Stimulated activated CD4-positive, alpha-beta T cell treated with anti-CD3 and anti-CD28 coated beads, Interleukin-1b, Interleukin-23, amount 100 ng/mL, for 24 hours (primary cell): ENCODE measurements at regions not wholly inside any gene's neighbourhood (a gene's known extent, or its start where the extent isn't known, plus 50 kb on each side); places are given as distances from the start of the nearest gene placed in this dataset.

Experiments
- DNase-seq, 4 experiments: peaks; one replicate each; pipeline ENCODE4 v3.0.0-alpha.2; 2020; ENCODE audit warnings: low read depth in 4 of 4, low spot score in 1 of 4

DNA sequence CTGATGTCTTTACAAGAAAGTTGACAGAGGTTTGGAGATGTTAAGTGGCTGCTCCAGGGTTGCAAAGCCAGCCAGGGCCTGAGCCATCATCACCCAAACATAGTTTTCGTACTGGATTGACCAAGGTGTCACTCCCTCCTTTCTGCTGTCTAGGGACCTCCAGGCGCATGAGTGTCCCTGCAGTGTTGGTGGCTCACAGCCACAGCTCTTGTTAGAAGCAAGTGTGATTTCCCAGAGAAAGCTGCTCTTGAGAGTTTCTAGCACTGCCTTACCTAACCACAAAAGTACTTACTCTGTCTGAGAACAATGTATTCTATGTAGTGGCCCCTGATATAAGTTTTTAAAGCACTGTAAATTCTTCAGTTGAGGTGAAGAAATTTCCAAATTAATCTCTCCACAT, 144.1 kb downstream of the SOX2 start:
- no peak for DNase-seq

DNA sequence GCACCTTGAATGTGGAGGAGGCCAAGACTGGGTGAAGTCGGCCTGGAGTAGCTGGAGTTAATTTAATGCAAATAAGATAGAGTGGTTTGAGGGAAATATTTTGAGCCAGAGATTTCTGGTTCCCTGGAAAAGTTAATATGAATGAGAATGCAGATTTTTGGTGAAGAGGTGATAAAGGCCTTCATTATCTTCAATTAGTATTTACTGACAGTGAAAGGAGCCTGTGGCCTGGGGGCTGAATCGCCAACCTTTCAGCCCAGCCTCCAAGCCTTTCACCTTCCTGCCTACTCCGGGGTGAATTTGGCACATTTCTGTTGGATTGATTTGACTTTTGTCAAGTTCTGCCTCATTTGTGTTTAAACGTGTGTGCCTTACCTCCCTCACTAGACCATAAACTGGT, 147.8 kb downstream of the SOX2 start:
- DNase-seq: no peak

DNA sequence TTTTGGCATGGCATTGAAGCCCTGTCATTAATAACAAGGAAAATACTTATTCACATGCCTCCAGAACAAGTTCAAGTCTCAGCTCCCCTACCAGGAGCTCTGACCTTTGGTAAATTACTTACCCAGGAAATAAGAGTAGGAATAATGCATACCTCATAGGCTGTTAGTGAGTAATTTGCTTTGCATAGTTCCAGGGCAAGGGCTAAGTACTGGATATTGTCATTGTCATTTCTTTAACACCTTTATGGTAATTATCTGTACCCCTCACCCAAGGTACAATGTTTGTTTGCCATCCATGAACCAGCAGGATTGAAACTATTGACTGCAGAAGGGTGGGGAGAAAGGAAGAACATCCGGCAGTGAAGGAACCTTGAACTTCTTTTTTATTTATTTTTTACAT, 148.5 kb downstream of the SOX2 start:
- DNase-seq: no peak

- no peak for DNase-seq
Measured at GRCh38 chr3:181862502-181862901, 150.8 kb downstream of the SOX2 start.

DNA sequence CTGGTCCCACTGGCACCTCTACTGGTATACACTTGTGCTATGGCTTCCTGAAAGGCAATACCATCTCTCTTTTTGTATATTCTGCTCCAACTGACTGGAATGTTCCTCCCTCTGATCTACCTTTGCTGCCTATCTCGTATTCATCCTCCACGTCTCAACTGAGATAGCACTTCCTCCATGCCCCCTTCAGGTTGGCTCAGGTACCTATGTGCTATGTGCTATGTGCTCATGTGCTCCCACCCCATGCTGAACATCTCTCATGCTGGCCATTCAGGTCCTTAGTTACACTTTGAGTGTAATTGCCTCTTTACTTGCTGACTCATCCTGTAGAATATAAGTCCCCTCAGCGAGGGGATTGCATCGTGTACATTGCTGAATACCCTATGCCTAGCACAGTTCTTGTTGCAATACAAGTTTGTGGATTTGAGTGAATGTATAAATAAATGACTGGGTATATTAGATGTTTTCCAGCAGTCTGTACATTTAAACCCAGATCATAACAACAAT, 156.9 kb downstream of the SOX2 start:
- no peak for DNase-seq

- no peak for DNase-seq
Measured at GRCh38 chr3:181872887-181873286, 161.2 kb downstream of the SOX2 start.

- no peak for DNase-seq
Measured at GRCh38 chr3:181879926-181880325, 168.2 kb downstream of the SOX2 start.

DNA sequence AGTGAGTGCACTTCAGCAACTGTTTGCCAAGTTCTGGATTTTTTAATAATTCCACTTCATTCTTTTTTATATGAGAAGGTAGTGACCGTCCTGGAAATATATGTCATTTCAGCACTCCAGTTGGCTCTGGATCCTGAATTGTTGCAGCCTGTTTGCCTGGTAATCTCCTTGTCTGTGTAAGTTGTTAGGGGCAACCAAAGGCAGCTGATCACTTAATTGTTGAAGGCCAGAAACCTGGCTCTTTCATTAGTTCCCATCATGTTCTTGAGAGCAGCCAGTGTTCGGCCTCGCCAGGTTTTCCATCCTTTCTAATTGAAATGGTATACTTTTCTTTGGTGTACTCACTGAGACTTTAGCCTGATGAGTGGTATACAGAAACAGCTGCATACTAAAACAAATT, 168.6 kb downstream of the SOX2 start:
- no peak for DNase-seq

DNA sequence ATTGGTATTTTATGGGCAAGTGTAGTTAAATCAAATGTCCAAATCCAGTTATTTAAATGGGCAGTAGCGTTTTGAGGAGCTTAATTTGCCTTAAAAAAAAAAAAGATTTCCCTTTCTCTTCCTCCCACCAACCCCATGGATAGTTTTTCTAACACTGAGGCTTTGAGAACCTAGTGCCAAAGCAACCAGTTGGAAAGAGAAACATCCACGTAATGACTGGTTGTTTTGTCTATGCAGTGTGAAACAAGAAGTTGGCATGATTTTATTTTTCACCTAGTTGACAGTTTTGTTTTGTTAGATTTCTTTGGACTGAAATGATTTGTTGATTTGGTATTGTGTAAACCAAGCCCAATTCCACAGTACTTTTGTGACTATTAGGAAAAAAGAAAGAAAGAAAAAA, 170.0 kb downstream of the SOX2 start:
- DNase-seq: no peak

- no peak for DNase-seq
Measured at GRCh38 chr3:181885868-181886630, 174.3 kb downstream of the SOX2 start.

GRCh38 chr3:181886676-181887075, 175.0 kb downstream of the SOX2 start:
- DNase-seq: no peak

DNA sequence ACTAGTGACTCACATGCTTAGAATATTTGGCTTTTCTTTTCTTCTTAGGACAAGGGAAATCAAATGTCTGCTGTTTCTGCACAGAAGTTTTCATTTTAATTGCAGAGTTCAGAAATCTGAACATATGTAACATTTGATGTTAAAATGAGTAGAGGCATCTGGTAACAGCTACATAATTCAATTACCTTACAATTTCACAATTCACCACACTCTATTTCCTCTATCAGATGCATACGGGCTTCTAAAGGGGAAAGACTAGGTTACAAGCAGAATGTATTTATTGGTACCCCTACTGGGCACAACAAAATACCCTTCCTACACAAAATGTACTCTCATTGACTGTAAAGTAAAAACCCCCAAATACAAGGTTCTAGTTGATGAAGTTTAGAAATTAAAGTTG, 176.0 kb downstream of the SOX2 start:
- no peak for DNase-seq

GRCh38 chr3:181888234-181888633, 176.5 kb downstream of the SOX2 start:
- no peak for DNase-seq

DNA sequence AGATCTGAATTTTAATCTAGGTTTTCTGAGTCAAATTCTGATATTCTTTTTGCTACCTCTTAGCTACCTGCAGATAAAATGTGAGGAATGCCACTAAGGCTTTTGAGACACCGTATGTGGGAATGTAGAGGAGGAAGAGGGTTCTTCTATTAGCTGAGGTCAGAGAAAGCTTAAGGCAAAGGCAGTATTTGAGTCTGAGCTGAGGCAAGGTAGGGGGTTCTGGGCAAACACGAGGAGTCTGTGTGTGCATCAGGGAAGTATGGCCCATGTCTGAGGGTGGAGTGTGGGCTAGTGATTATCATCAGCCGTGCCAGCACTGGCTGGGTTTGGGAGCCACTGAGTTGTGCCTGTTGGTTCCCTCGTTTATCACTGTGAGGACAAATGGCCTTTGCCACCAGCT, 181.1 kb downstream of the SOX2 start:
- DNase-seq: no peak

GRCh38 chr3:181896605-181897004, 184.9 kb downstream of the SOX2 start:
- DNase-seq: no peak

DNA sequence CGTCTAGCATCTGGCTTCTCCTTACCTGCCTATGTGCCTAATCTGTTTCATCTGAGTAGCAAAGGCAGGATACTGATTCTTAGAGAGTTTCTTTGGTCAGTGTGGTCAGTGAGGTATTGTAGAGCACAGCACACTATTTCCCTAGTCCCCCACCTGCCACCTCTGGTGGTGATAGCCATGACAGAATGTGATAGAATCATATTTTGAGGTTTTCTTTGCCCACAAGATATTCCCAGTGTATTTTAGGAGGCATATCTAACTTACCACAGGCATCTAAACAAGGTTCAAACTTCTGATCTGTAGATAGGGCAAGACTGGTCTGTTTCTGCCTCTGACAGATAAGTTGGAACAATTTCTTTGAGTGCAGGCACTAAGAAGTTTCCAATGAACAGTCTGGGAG, 188.0 kb downstream of the SOX2 start:
- no peak for DNase-seq

- no peak for DNase-seq
Measured at GRCh38 chr3:181901626-181902025, 189.9 kb downstream of the SOX2 start.

DNA sequence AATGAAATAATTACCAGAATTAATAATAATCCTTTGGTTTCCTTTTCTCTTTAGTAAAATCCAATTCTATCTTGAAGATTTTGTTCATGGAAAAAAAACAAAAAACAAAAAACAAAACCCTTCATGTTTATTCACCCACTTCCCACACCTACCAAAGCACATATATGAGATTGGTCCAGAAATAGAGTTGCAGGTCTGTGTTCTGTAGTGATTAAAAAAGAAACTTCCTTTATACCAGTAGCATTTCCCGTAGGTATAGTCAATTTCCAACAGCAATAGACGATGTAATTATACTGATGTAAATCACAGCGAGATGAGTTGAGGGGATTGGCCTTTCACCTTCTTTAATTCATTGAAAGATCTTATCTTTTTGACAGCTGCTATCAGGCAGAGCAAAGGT, 194.6 kb downstream of the SOX2 start:
- DNase-seq: no peak

GRCh38 chr3:181909241-181909640, 197.5 kb downstream of the SOX2 start:
- DNase-seq: no peak

GRCh38 chr3:181912384-181912783, 200.7 kb downstream of the SOX2 start:
- no peak for DNase-seq

DNA sequence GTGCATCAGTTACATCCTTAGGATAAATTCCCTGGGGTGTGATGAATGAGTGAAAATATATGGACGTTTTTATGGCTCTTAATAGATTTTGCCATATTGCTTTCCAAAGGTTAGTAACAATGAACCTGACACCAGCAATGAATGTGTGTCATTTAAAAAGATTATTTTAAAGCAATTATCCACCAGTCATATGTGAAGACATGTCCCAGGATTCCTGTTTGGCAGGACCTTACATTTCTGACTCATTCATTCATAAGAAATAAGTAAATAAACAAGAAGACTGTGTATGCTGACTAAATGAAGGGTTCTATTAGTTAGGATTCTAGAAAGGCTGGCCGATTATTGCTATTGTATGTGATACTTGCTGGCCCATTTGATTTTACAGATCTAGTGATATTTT, 201.5 kb downstream of the SOX2 start:
- DNase-seq: no peak

GRCh38 chr3:181915551-181915950, 203.8 kb downstream of the SOX2 start:
- DNase-seq: no peak

GRCh38 chr3:181916013-181916412, 204.3 kb downstream of the SOX2 start:
- DNase-seq: no peak
